HG02588 (cell line): ENCODE measurements at regions not wholly inside any gene's neighbourhood (a gene's known extent, or its start where the extent isn't known, plus 50 kb on each side); places are given as distances from the start of the nearest gene placed in this dataset.
"Not testable (repeated sequence)": the region's sequence is repeated elsewhere in the genome, so short reads cannot be mapped to it uniquely, and the experiment has no call there.

Source experiments
- ATAC-seq: cut with Tn5 transposase; IDR thresholded peaks from one replicate; pipeline ENCODE4 v1.9.1; 2021; ENCODE audit warnings: mild to moderate bottlenecking, moderate library complexity; ENCODE audit not compliant: unreplicated experiment

- ATAC-seq, result not testable (repeated sequence)
These were observed 153.4 kb upstream of the POGK start for GRCh38 chr1:166685891-166686290.

- ATAC-seq, result not testable (repeated sequence)
These were observed 148.7 kb upstream of the POGK start for GRCh38 chr1:166690596-166690995.

- no peak for ATAC-seq
These were observed 147.8 kb upstream of the POGK start for GRCh38 chr1:166691476-166691875.

- no peak for ATAC-seq
These were observed 146.9 kb upstream of the POGK start for GRCh38 chr1:166692346-166692745.

- no peak for ATAC-seq
These were observed 146.1 kb upstream of the POGK start for GRCh38 chr1:166693158-166693557.

GRCh38 chr1:166693673-166694297 is 145.5 kb upstream of the POGK start:
- ATAC-seq, result no peak

GRCh38 chr1:166695115-166695514 is 144.2 kb upstream of the POGK start:
- ATAC-seq, result no peak

- not testable (repeated sequence) for ATAC-seq
These were observed 143.4 kb upstream of the POGK start for GRCh38 chr1:166695834-166696233.

- no peak for ATAC-seq
These were observed 140.5 kb upstream of the POGK start for GRCh38 chr1:166698771-166699170.

GRCh38 chr1:166699613-166700012 is 139.7 kb upstream of the POGK start:
- no peak for ATAC-seq

- ATAC-seq, result no peak
These were observed 138.6 kb upstream of the POGK start for GRCh38 chr1:166700696-166701095.

GRCh38 chr1:166701603-166702100 is 137.6 kb upstream of the POGK start:
- no peak for ATAC-seq

GRCh38 chr1:166703141-166703540 is 136.1 kb upstream of the POGK start:
- ATAC-seq, result no peak

- ATAC-seq, result no peak
These were observed 135.4 kb upstream of the POGK start for GRCh38 chr1:166703726-166704462.

- ATAC-seq, result no peak
These were observed 133.6 kb upstream of the POGK start for GRCh38 chr1:166705376-166706289.

GRCh38 chr1:166716620-166717019 is 122.7 kb upstream of the POGK start:
- ATAC-seq, result no peak

- no peak for ATAC-seq
These were observed 118.1 kb upstream of the POGK start for GRCh38 chr1:166721145-166721544.

GRCh38 chr1:166730299-166730888 is 108.9 kb upstream of the POGK start:
- ATAC-seq, result no peak

GRCh38 chr1:166738140-166738539 is 101.1 kb upstream of the POGK start:
- no peak for ATAC-seq

GRCh38 chr1:166738873-166739272 is 100.4 kb upstream of the POGK start:
- ATAC-seq, result no peak

GRCh38 chr1:166740668-166741276 is 98.5 kb upstream of the POGK start:
- ATAC-seq, result no peak
